ENCODE measurements at regions not wholly inside any gene's neighbourhood (a gene's known extent, or its start where the extent isn't known, plus 50 kb on each side); places are given as distances from the start of the nearest gene placed in this dataset.

- Histone ChIP-seq H3K4me1 (no peaks in the 10 kb centered on the region), H3K36me3 (ENCODE audit: control insufficient read depth, insufficient read depth, low read length) (no peaks in the 10 kb centered on the region), H3K9ac (no peak overlapping the region), H3K4me3 (ENCODE audit: low read depth, low read length) (no peak overlapping the region), H3K79me2 (no peaks in the 10 kb centered on the region), H3K4me2 (ENCODE audit: low read length) (no peak overlapping the region), H3K27ac (no peak overlapping the region), H3K9me3 (ENCODE audit: control insufficient read depth, low read length) (no peaks in the 10 kb centered on the region), H3K27me3 (ENCODE audit: control insufficient read depth, insufficient read depth, low read length) (no peaks in the 10 kb centered on the region), H2AFZ (no peak overlapping the region)
- no peak for TF ChIP-seq CTCF (IDR thresholded peaks at IDR 0.05)
These were observed 464.9 kb downstream of the SMARCA1 start for GRCh38 chrX:129058405-129058804.

- no peaks in the 10 kb centered on the region for H3K9me3 ChIP-seq (ENCODE audit: control insufficient read depth, low read length)
These were observed 480.2 kb downstream of the SMARCA1 start for GRCh38 chrX:129043138-129043537.

GRCh38 chrX:129041319-129041718 is 482.0 kb downstream of the SMARCA1 start:
- no peaks in the 10 kb centered on the region for H3K4me1 ChIP-seq
- H3K4me3 ChIP-seq (ENCODE audit: low read depth, low read length), result no peak overlapping the region
- no peaks in the 10 kb centered on the region for H3K9me3 ChIP-seq (ENCODE audit: control insufficient read depth, low read length)
- H3K79me2 ChIP-seq, result no peaks in the 10 kb centered on the region
- H3K4me2 ChIP-seq (ENCODE audit: low read length), result no peak overlapping the region
- no peaks in the 10 kb centered on the region for H3K27me3 ChIP-seq (ENCODE audit: control insufficient read depth, insufficient read depth, low read length)
- no peak overlapping the region for H3K9ac ChIP-seq
- H3K27ac ChIP-seq, result no peak overlapping the region
- no peak overlapping the region for H2AFZ ChIP-seq
- H3K36me3 ChIP-seq (ENCODE audit: control insufficient read depth, insufficient read depth, low read length), result no peaks in the 10 kb centered on the region
- no peak for TF ChIP-seq CTCF (IDR thresholded peaks at IDR 0.05)

More at GRCh38 chrX:129043138-129043537, 480.2 kb downstream of the SMARCA1 start:
- Histone ChIP-seq H3K27me3 (ENCODE audit: control insufficient read depth, insufficient read depth, low read length) (no peaks in the 10 kb centered on the region), H3K9ac (no peak overlapping the region), H3K4me2 (ENCODE audit: low read length) (no peak overlapping the region), H3K36me3 (ENCODE audit: control insufficient read depth, insufficient read depth, low read length) (no peaks in the 10 kb centered on the region), H3K4me1 (no peaks in the 10 kb centered on the region), H3K27ac (no peak overlapping the region), H3K4me3 (ENCODE audit: low read depth, low read length) (no peak overlapping the region), H3K79me2 (no peaks in the 10 kb centered on the region), H2AFZ (no peak overlapping the region)
- no peak for TF ChIP-seq CTCF (IDR thresholded peaks at IDR 0.05)

GRCh38 chrX:129040124-129040523 is 483.2 kb downstream of the SMARCA1 start:
- no peak overlapping the region for H3K4me3 ChIP-seq (ENCODE audit: low read depth, low read length)
- H3K27me3 ChIP-seq (ENCODE audit: control insufficient read depth, insufficient read depth, low read length), result no peaks in the 10 kb centered on the region
- H3K36me3 ChIP-seq (ENCODE audit: control insufficient read depth, insufficient read depth, low read length), result no peaks in the 10 kb centered on the region
- TF ChIP-seq CTCF (IDR thresholded peaks at IDR 0.05), result no peak
- no peak overlapping the region for H2AFZ ChIP-seq
- H3K4me2 ChIP-seq (ENCODE audit: low read length), result no peak overlapping the region
- H3K9ac ChIP-seq, result no peak overlapping the region
- H3K79me2 ChIP-seq, result no peaks in the 10 kb centered on the region
- no peak overlapping the region for H3K27ac ChIP-seq
- no peaks in the 10 kb centered on the region for H3K4me1 ChIP-seq
- H3K9me3 ChIP-seq (ENCODE audit: control insufficient read depth, low read length), result no peaks in the 10 kb centered on the region

- TF ChIP-seq CTCF (IDR thresholded peaks at IDR 0.05), result no peak
- Histone ChIP-seq H3K9ac (no peak overlapping the region), H3K4me2 (ENCODE audit: low read length) (no peak overlapping the region)
These were observed 484.1 kb downstream of the SMARCA1 start for GRCh38 chrX:129039176-129039575.

More at GRCh38 chrX:129039176-129039575, 484.1 kb downstream of the SMARCA1 start:
- H3K27ac ChIP-seq, result no peak overlapping the region
- H2AFZ ChIP-seq, result no peak overlapping the region
- no peaks in the 10 kb centered on the region for H3K4me1 ChIP-seq
- H3K4me3 ChIP-seq (ENCODE audit: low read depth, low read length), result no peak overlapping the region
- no peaks in the 10 kb centered on the region for H3K79me2 ChIP-seq
- no peaks in the 10 kb centered on the region for H3K27me3 ChIP-seq (ENCODE audit: control insufficient read depth, insufficient read depth, low read length)
- H3K36me3 ChIP-seq (ENCODE audit: control insufficient read depth, insufficient read depth, low read length), result no peaks in the 10 kb centered on the region
- no peaks in the 10 kb centered on the region for H3K9me3 ChIP-seq (ENCODE audit: control insufficient read depth, low read length)

All from parathyroid adenoma (tissue), 2 donors.